Activated T-helper 17 cell treated with anti-CD3 and anti-CD28 coated beads, Interleukin-2, amount 50 U/mL, for 72 hours (primary cell): ENCODE measurements at regions not wholly inside any gene's neighbourhood (a gene's known extent, or its start where the extent isn't known, plus 50 kb on each side); places are given as distances from the start of the nearest gene placed in this dataset.
"Not testable (repeated sequence)": the region's sequence is repeated elsewhere in the genome, so short reads cannot be mapped to it uniquely, and the experiment has no call there.

Experiments used
- ATAC-seq: fragments of 150-1000 bp; cut with Tn5 transposase; replicated peaks from 2 replicates; pipeline ENCODE4 v1.10.0; 2021; ENCODE audit warnings: mild to moderate bottlenecking, moderate library complexity
- H3K27ac Mint-ChIP-seq: one replicate; pipeline ENCODE4 v1.8.0; 2022; ENCODE audit warnings: mixed read lengths
- H3K27me3 Mint-ChIP-seq: one replicate; pipeline ENCODE4 v1.8.0; 2022; ENCODE audit warnings: mixed read lengths
- H3K36me3 Mint-ChIP-seq: one replicate; pipeline ENCODE4 v1.8.0; 2022; ENCODE audit warnings: low read depth, mild to moderate bottlenecking, mixed read lengths
- H3K4me1 Mint-ChIP-seq: one replicate; pipeline ENCODE4 v1.8.0; 2022; ENCODE audit warnings: mixed read lengths
- H3K4me3 Mint-ChIP-seq: one replicate; pipeline ENCODE4 v1.8.0; 2022; ENCODE audit warnings: mild to moderate bottlenecking, mixed read lengths
- H3K9me3 Mint-ChIP-seq: one replicate; pipeline ENCODE4 v1.8.0; 2022; ENCODE audit warnings: mixed read lengths

- peaks cover 3% of the 10 kb centered on the region for H3K9me3 Mint-ChIP-seq
- H3K27me3 Mint-ChIP-seq, result no peaks in the 10 kb centered on the region
- ATAC-seq, result no peak
- peak overlapping the region; percentile 85 for H3K4me3 Mint-ChIP-seq
- no peaks in the 10 kb centered on the region for H3K36me3 Mint-ChIP-seq
- peaks cover 44% of the 10 kb centered on the region for H3K4me1 Mint-ChIP-seq
- peak overlapping the region; percentile 94 for H3K27ac Mint-ChIP-seq
These were observed 194.0 kb downstream of the CASP12 start for GRCh38 chr11:104704146-104704830.

- Mint-ChIP-seq H3K27ac (peak overlapping the region; percentile 4), H3K4me1 (peaks cover 26% of the 10 kb centered on the region), H3K4me3 (peak overlapping the region; percentile 25), H3K27me3 (no peaks in the 10 kb centered on the region), H3K9me3 (peaks cover 3% of the 10 kb centered on the region), H3K36me3 (no peaks in the 10 kb centered on the region)
- peak; percentile 75 for ATAC-seq
These were observed 197.7 kb downstream of the CASP12 start for GRCh38 chr11:104700609-104701008.

GRCh38 chr11:104699981-104700380 lies 198.3 kb downstream of the CASP12 start:
- Mint-ChIP-seq H3K9me3 (peaks cover 3% of the 10 kb centered on the region), H3K27me3 (no peaks in the 10 kb centered on the region), H3K4me1 (peaks cover 19% of the 10 kb centered on the region), H3K27ac (no peak overlapping the region), H3K36me3 (no peaks in the 10 kb centered on the region), H3K4me3 (no peak overlapping the region)
- no peak for ATAC-seq

- Mint-ChIP-seq H3K4me3 (no peak overlapping the region), H3K27me3 (no peaks in the 10 kb centered on the region), H3K9me3 (peaks cover 3% of the 10 kb centered on the region), H3K36me3 (no peaks in the 10 kb centered on the region), H3K27ac (no peak overlapping the region), H3K4me1 (no peaks in the 10 kb centered on the region)
- ATAC-seq, result no peak
These were observed 203.2 kb downstream of the CASP12 start for GRCh38 chr11:104695065-104695463.

GRCh38 chr11:104694259-104695064 lies 203.8 kb downstream of the CASP12 start:
- ATAC-seq, result no peak
- peaks cover 3% of the 10 kb centered on the region for H3K9me3 Mint-ChIP-seq
- no peaks in the 10 kb centered on the region for H3K27me3 Mint-ChIP-seq
- no peak overlapping the region for H3K27ac Mint-ChIP-seq
- H3K36me3 Mint-ChIP-seq, result no peaks in the 10 kb centered on the region
- H3K4me1 Mint-ChIP-seq, result no peaks in the 10 kb centered on the region
- H3K4me3 Mint-ChIP-seq, result no peak overlapping the region

- Mint-ChIP-seq H3K27ac (no peak overlapping the region), H3K4me3 (no peak overlapping the region), H3K9me3 (peaks cover 3% of the 10 kb centered on the region), H3K36me3 (no peaks in the 10 kb centered on the region), H3K27me3 (no peaks in the 10 kb centered on the region), H3K4me1 (no peaks in the 10 kb centered on the region)
- no peak for ATAC-seq
These were observed 205.5 kb downstream of the CASP12 start for GRCh38 chr11:104692751-104693150.

- peaks cover 3% of the 10 kb centered on the region for H3K27me3 Mint-ChIP-seq
- H3K36me3 Mint-ChIP-seq, result no peaks in the 10 kb centered on the region
- H3K27ac Mint-ChIP-seq, result no peak overlapping the region
- no peak overlapping the region for H3K4me3 Mint-ChIP-seq
- H3K4me1 Mint-ChIP-seq, result no peaks in the 10 kb centered on the region
- peaks cover 3% of the 10 kb centered on the region for H3K9me3 Mint-ChIP-seq
- no peak for ATAC-seq
These were observed 207.1 kb downstream of the CASP12 start for GRCh38 chr11:104691129-104691528.

GRCh38 chr11:104690241-104690640 lies 208.0 kb downstream of the CASP12 start:
- ATAC-seq, result no peak
- H3K36me3 Mint-ChIP-seq, result no peaks in the 10 kb centered on the region
- H3K27ac Mint-ChIP-seq, result no peak overlapping the region
- no peak overlapping the region for H3K4me3 Mint-ChIP-seq
- H3K4me1 Mint-ChIP-seq, result no peaks in the 10 kb centered on the region
- peaks cover 3% of the 10 kb centered on the region for H3K9me3 Mint-ChIP-seq
- peaks cover 3% of the 10 kb centered on the region for H3K27me3 Mint-ChIP-seq

GRCh38 chr11:104688731-104689130 lies 209.5 kb downstream of the CASP12 start:
- no peak overlapping the region for H3K27ac Mint-ChIP-seq
- H3K27me3 Mint-ChIP-seq, result peaks cover 3% of the 10 kb centered on the region
- H3K4me1 Mint-ChIP-seq, result no peaks in the 10 kb centered on the region
- no peak overlapping the region for H3K4me3 Mint-ChIP-seq
- H3K36me3 Mint-ChIP-seq, result no peaks in the 10 kb centered on the region
- ATAC-seq, result no peak
- H3K9me3 Mint-ChIP-seq, result peaks cover 3% of the 10 kb centered on the region

GRCh38 chr11:104682206-104682605 lies 216.1 kb downstream of the CASP12 start:
- H3K27me3 Mint-ChIP-seq, result peaks cover 3% of the 10 kb centered on the region
- H3K36me3 Mint-ChIP-seq, result no peaks in the 10 kb centered on the region
- H3K9me3 Mint-ChIP-seq, result peaks cover 3% of the 10 kb centered on the region
- no peak overlapping the region for H3K27ac Mint-ChIP-seq
- H3K4me1 Mint-ChIP-seq, result no peaks in the 10 kb centered on the region
- ATAC-seq, result no peak
- H3K4me3 Mint-ChIP-seq, result no peak overlapping the region

- no peaks in the 10 kb centered on the region for H3K36me3 Mint-ChIP-seq
- no peaks in the 10 kb centered on the region for H3K27me3 Mint-ChIP-seq
- no peak overlapping the region for H3K4me3 Mint-ChIP-seq
- H3K9me3 Mint-ChIP-seq, result peaks cover 7% of the 10 kb centered on the region
- H3K27ac Mint-ChIP-seq, result no peak overlapping the region
- no peaks in the 10 kb centered on the region for H3K4me1 Mint-ChIP-seq
- no peak for ATAC-seq
These were observed 219.0 kb downstream of the CASP12 start for GRCh38 chr11:104679258-104679657.

GRCh38 chr11:104678408-104678807 lies 219.9 kb downstream of the CASP12 start:
- no peak overlapping the region for H3K27ac Mint-ChIP-seq
- H3K27me3 Mint-ChIP-seq, result no peaks in the 10 kb centered on the region
- no peak for ATAC-seq

GRCh38 chr11:104677069-104677468 lies 221.2 kb downstream of the CASP12 start:
- not testable (repeated sequence) for H3K36me3 Mint-ChIP-seq, H3K4me3 Mint-ChIP-seq, H3K4me1 Mint-ChIP-seq, H3K27ac Mint-ChIP-seq, H3K9me3 Mint-ChIP-seq, ATAC-seq, H3K27me3 Mint-ChIP-seq

More at GRCh38 chr11:104678408-104678807, 219.9 kb downstream of the CASP12 start:
- Mint-ChIP-seq H3K36me3 (no peaks in the 10 kb centered on the region), H3K4me1 (no peaks in the 10 kb centered on the region), H3K9me3 (peaks cover 7% of the 10 kb centered on the region), H3K4me3 (no peak overlapping the region)

- no peak overlapping the region for H3K4me3 Mint-ChIP-seq
- H3K27me3 Mint-ChIP-seq, result no peaks in the 10 kb centered on the region
- ATAC-seq, result no peak
- peaks cover 8% of the 10 kb centered on the region for H3K9me3 Mint-ChIP-seq
- H3K27ac Mint-ChIP-seq, result no peak overlapping the region
- no peaks in the 10 kb centered on the region for H3K36me3 Mint-ChIP-seq
- H3K4me1 Mint-ChIP-seq, result peaks cover 10% of the 10 kb centered on the region
These were observed 225.4 kb downstream of the CASP12 start for GRCh38 chr11:104672897-104673296.

- Mint-ChIP-seq H3K4me3 (no peak overlapping the region), H3K4me1 (peaks cover 10% of the 10 kb centered on the region), H3K27me3 (no peaks in the 10 kb centered on the region), H3K36me3 (no peaks in the 10 kb centered on the region), H3K27ac (no peak overlapping the region), H3K9me3 (peaks cover 4% of the 10 kb centered on the region)
- peak; percentile 94 for ATAC-seq
These were observed 229.3 kb downstream of the CASP12 start for GRCh38 chr11:104668797-104669463.
